ENCODE measurements at regions not wholly inside any gene's neighbourhood (a gene's known extent, or its start where the extent isn't known, plus 50 kb on each side); places are given as distances from the start of the nearest gene placed in this dataset.

GRCh38 chr11:134781380-134781866 is 369.4 kb upstream of the B3GAT1 start:
- H3K27me3 ChIP-seq (replicated peaks) = no peaks in the 10 kb centered on the region
- no peak for DNase-seq (ENCODE audit: low read depth in 1 of 2, low spot score in 2 of 2)
- no peaks in the 10 kb centered on the region for H3K36me3 ChIP-seq
- no peaks in the 10 kb centered on the region for H3K4me1 ChIP-seq (replicated peaks)
- H3K4me3 ChIP-seq = no peak overlapping the region
- no peaks in the 10 kb centered on the region for H3K9me3 ChIP-seq (replicated peaks)
- H3K27ac ChIP-seq = no peak overlapping the region

- H3K27ac ChIP-seq = no peak overlapping the region
- no peaks in the 10 kb centered on the region for H3K27me3 ChIP-seq (replicated peaks)
- H3K36me3 ChIP-seq = no peaks in the 10 kb centered on the region
- H3K4me1 ChIP-seq (replicated peaks) = no peaks in the 10 kb centered on the region
- DNase-seq (ENCODE audit: low read depth in 1 of 2, low spot score in 2 of 2) = no peak
- H3K9me3 ChIP-seq (replicated peaks) = no peaks in the 10 kb centered on the region
- no peak overlapping the region for H3K4me3 ChIP-seq
These were observed 368.6 kb upstream of the B3GAT1 start for GRCh38 chr11:134780486-134781147.

- no peaks in the 10 kb centered on the region for H3K36me3 ChIP-seq
- H3K27ac ChIP-seq = no peak overlapping the region
- DNase-seq (ENCODE audit: low read depth in 1 of 2, low spot score in 2 of 2) = no peak
- no peaks in the 10 kb centered on the region for H3K27me3 ChIP-seq (replicated peaks)
- H3K4me1 ChIP-seq (replicated peaks) = no peaks in the 10 kb centered on the region
- H3K9me3 ChIP-seq (replicated peaks) = no peaks in the 10 kb centered on the region
- no peak overlapping the region for H3K4me3 ChIP-seq
These were observed 367.1 kb upstream of the B3GAT1 start for GRCh38 chr11:134779179-134779578.

GRCh38 chr11:134768463-134768862 is 356.4 kb upstream of the B3GAT1 start:
- no peaks in the 10 kb centered on the region for H3K27me3 ChIP-seq (replicated peaks)

GRCh38 chr11:134765565-134765964 is 353.5 kb upstream of the B3GAT1 start:
- Histone ChIP-seq H3K9me3 (replicated peaks) (no peaks in the 10 kb centered on the region), H3K27me3 (replicated peaks) (no peaks in the 10 kb centered on the region), H3K36me3 (no peaks in the 10 kb centered on the region), H3K4me1 (replicated peaks) (no peaks in the 10 kb centered on the region), H3K27ac (no peak overlapping the region), H3K4me3 (no peak overlapping the region)
- no peak for DNase-seq (ENCODE audit: low read depth in 1 of 2, low spot score in 2 of 2)

More at GRCh38 chr11:134768463-134768862, 356.4 kb upstream of the B3GAT1 start:
- Histone ChIP-seq H3K9me3 (replicated peaks) (no peaks in the 10 kb centered on the region), H3K4me1 (replicated peaks) (no peaks in the 10 kb centered on the region), H3K4me3 (no peak overlapping the region), H3K36me3 (no peaks in the 10 kb centered on the region), H3K27ac (no peak overlapping the region)
- no peak for DNase-seq (ENCODE audit: low read depth in 1 of 2, low spot score in 2 of 2)

GRCh38 chr11:134764966-134765365 is 352.9 kb upstream of the B3GAT1 start:
- no peaks in the 10 kb centered on the region for H3K9me3 ChIP-seq (replicated peaks)
- H3K4me1 ChIP-seq (replicated peaks) = no peaks in the 10 kb centered on the region
- no peak overlapping the region for H3K4me3 ChIP-seq
- no peaks in the 10 kb centered on the region for H3K36me3 ChIP-seq
- H3K27ac ChIP-seq = no peak overlapping the region
- no peak for DNase-seq (ENCODE audit: low read depth in 1 of 2, low spot score in 2 of 2)
- no peaks in the 10 kb centered on the region for H3K27me3 ChIP-seq (replicated peaks)

- Histone ChIP-seq H3K4me1 (replicated peaks) (no peaks in the 10 kb centered on the region), H3K27ac (no peak overlapping the region), H3K36me3 (no peaks in the 10 kb centered on the region), H3K4me3 (no peak overlapping the region), H3K27me3 (replicated peaks) (no peaks in the 10 kb centered on the region), H3K9me3 (replicated peaks) (no peaks in the 10 kb centered on the region)
- DNase-seq (ENCODE audit: low read depth in 1 of 2, low spot score in 2 of 2) = no peak
These were observed 352.3 kb upstream of the B3GAT1 start for GRCh38 chr11:134764367-134764766.

- Histone ChIP-seq H3K27ac (no peak overlapping the region), H3K27me3 (replicated peaks) (no peaks in the 10 kb centered on the region), H3K9me3 (replicated peaks) (no peaks in the 10 kb centered on the region), H3K36me3 (no peaks in the 10 kb centered on the region), H3K4me3 (no peak overlapping the region), H3K4me1 (replicated peaks) (no peaks in the 10 kb centered on the region)
- DNase-seq (ENCODE audit: low read depth in 1 of 2, low spot score in 2 of 2) = no peak
These were observed 351.0 kb upstream of the B3GAT1 start for GRCh38 chr11:134763030-134763388.

- DNase-seq (ENCODE audit: low read depth in 1 of 2, low spot score in 2 of 2) = no peak
- H3K27ac ChIP-seq = no peak overlapping the region
- H3K9me3 ChIP-seq (replicated peaks) = no peaks in the 10 kb centered on the region
- no peaks in the 10 kb centered on the region for H3K27me3 ChIP-seq (replicated peaks)
- H3K4me3 ChIP-seq = no peak overlapping the region
- H3K36me3 ChIP-seq = no peaks in the 10 kb centered on the region
- no peaks in the 10 kb centered on the region for H3K4me1 ChIP-seq (replicated peaks)
These were observed 350.4 kb upstream of the B3GAT1 start for GRCh38 chr11:134762248-134763029.

- no peaks in the 10 kb centered on the region for H3K9me3 ChIP-seq (replicated peaks)
- H3K4me3 ChIP-seq = no peak overlapping the region
These were observed 349.8 kb upstream of the B3GAT1 start for GRCh38 chr11:134761926-134762247.

GRCh38 chr11:134761386-134761785 is 349.3 kb upstream of the B3GAT1 start:
- Histone ChIP-seq H3K4me3 (no peak overlapping the region), H3K4me1 (replicated peaks) (no peaks in the 10 kb centered on the region), H3K9me3 (replicated peaks) (no peaks in the 10 kb centered on the region), H3K27me3 (replicated peaks) (no peaks in the 10 kb centered on the region), H3K36me3 (no peaks in the 10 kb centered on the region), H3K27ac (no peak overlapping the region)
- no peak for DNase-seq (ENCODE audit: low read depth in 1 of 2, low spot score in 2 of 2)

More at GRCh38 chr11:134761926-134762247, 349.8 kb upstream of the B3GAT1 start:
- Histone ChIP-seq H3K4me1 (replicated peaks) (no peaks in the 10 kb centered on the region), H3K27ac (no peak overlapping the region), H3K27me3 (replicated peaks) (no peaks in the 10 kb centered on the region), H3K36me3 (no peaks in the 10 kb centered on the region)
- no peak for DNase-seq (ENCODE audit: low read depth in 1 of 2, low spot score in 2 of 2)

GRCh38 chr11:134760957-134761356 is 348.9 kb upstream of the B3GAT1 start:
- H3K27ac ChIP-seq = no peak overlapping the region
- H3K4me1 ChIP-seq (replicated peaks) = no peaks in the 10 kb centered on the region
- H3K4me3 ChIP-seq = no peak overlapping the region
- H3K36me3 ChIP-seq = no peaks in the 10 kb centered on the region
- H3K27me3 ChIP-seq (replicated peaks) = no peaks in the 10 kb centered on the region
- DNase-seq (ENCODE audit: low read depth in 1 of 2, low spot score in 2 of 2) = no peak
- no peaks in the 10 kb centered on the region for H3K9me3 ChIP-seq (replicated peaks)

- Histone ChIP-seq H3K4me3 (no peak overlapping the region), H3K9me3 (replicated peaks) (no peaks in the 10 kb centered on the region), H3K27me3 (replicated peaks) (no peaks in the 10 kb centered on the region), H3K4me1 (replicated peaks) (no peaks in the 10 kb centered on the region), H3K27ac (no peak overlapping the region), H3K36me3 (no peaks in the 10 kb centered on the region)
- DNase-seq (ENCODE audit: low read depth in 1 of 2, low spot score in 2 of 2) = no peak
These were observed 348.3 kb upstream of the B3GAT1 start for GRCh38 chr11:134760299-134760698.

GRCh38 chr11:134759855-134760254 is 347.8 kb upstream of the B3GAT1 start:
- Histone ChIP-seq H3K9me3 (replicated peaks) (no peaks in the 10 kb centered on the region), H3K36me3 (no peaks in the 10 kb centered on the region), H3K4me1 (replicated peaks) (no peaks in the 10 kb centered on the region), H3K27me3 (replicated peaks) (no peaks in the 10 kb centered on the region), H3K27ac (no peak overlapping the region), H3K4me3 (no peak overlapping the region)
- no peak for DNase-seq (ENCODE audit: low read depth in 1 of 2, low spot score in 2 of 2)
